ENCODE measurements at regions not wholly inside any gene's neighbourhood (a gene's known extent, or its start where the extent isn't known, plus 50 kb on each side); places are given as distances from the start of the nearest gene placed in this dataset.

GRCh38 chr9:84413301-84413700 lies 72.7 kb upstream of the SLC28A3 start:
- Histone ChIP-seq H3K27me3 (ENCODE audit: insufficient read depth, low read length) (no peaks in the 10 kb centered on the region), H3K27ac (ENCODE audit: low read length) (no peak overlapping the region), H3K4me1 (ENCODE audit: insufficient read depth, low read length) (no peaks in the 10 kb centered on the region), H3K36me3 (ENCODE audit: insufficient read depth, low read depth, low read length) (no peaks in the 10 kb centered on the region), H3K9me3 (ENCODE audit: insufficient read depth, low read depth, low read length) (no peaks in the 10 kb centered on the region; the same call in 1 of the 2 replicates), H3K9ac (ENCODE audit: low read depth, low read length) (no peak overlapping the region), H3K4me3 (ENCODE audit: low read length) (no peak overlapping the region)

GRCh38 chr9:84419031-84419602 lies 78.6 kb upstream of the SLC28A3 start:
- peaks cover 16% of the 10 kb centered on the region for H3K9me3 ChIP-seq (ENCODE audit: insufficient read depth, low read depth, low read length)
- H3K9ac ChIP-seq (ENCODE audit: low read depth, low read length), result no peak overlapping the region
- no peak overlapping the region for H3K4me3 ChIP-seq (ENCODE audit: low read length)
- H3K4me1 ChIP-seq (ENCODE audit: insufficient read depth, low read length), result no peaks in the 10 kb centered on the region
- H3K27me3 ChIP-seq (ENCODE audit: insufficient read depth, low read length), result no peaks in the 10 kb centered on the region
- no peak overlapping the region for H3K27ac ChIP-seq (ENCODE audit: low read length)
- H3K36me3 ChIP-seq (ENCODE audit: insufficient read depth, low read depth, low read length), result no peaks in the 10 kb centered on the region

- no peak overlapping the region for H3K4me3 ChIP-seq (ENCODE audit: low read length)
- H3K36me3 ChIP-seq (ENCODE audit: insufficient read depth, low read depth, low read length), result no peaks in the 10 kb centered on the region
- no peak overlapping the region for H3K9ac ChIP-seq (ENCODE audit: low read depth, low read length)
- peaks cover 22% of the 10 kb centered on the region for H3K9me3 ChIP-seq (ENCODE audit: insufficient read depth, low read depth, low read length)
- no peaks in the 10 kb centered on the region for H3K27me3 ChIP-seq (ENCODE audit: insufficient read depth, low read length)
- H3K27ac ChIP-seq (ENCODE audit: low read length), result no peak overlapping the region
- H3K4me1 ChIP-seq (ENCODE audit: insufficient read depth, low read length), result no peaks in the 10 kb centered on the region
Observed at GRCh38 chr9:84424931-84425330, 84.4 kb upstream of the SLC28A3 start.

GRCh38 chr9:84432746-84433145 lies 92.2 kb upstream of the SLC28A3 start:
- no peaks in the 10 kb centered on the region for H3K36me3 ChIP-seq (ENCODE audit: insufficient read depth, low read depth, low read length)
- H3K9ac ChIP-seq (ENCODE audit: low read depth, low read length), result no peak overlapping the region

GRCh38 chr9:84435902-84436301 lies 95.3 kb upstream of the SLC28A3 start:
- H3K9me3 ChIP-seq (ENCODE audit: insufficient read depth, low read depth, low read length), result no peaks in the 10 kb centered on the region
- H3K4me3 ChIP-seq (ENCODE audit: low read length), result no peak overlapping the region
- no peak overlapping the region for H3K27ac ChIP-seq (ENCODE audit: low read length)
- no peaks in the 10 kb centered on the region for H3K36me3 ChIP-seq (ENCODE audit: insufficient read depth, low read depth, low read length)
- no peaks in the 10 kb centered on the region for H3K27me3 ChIP-seq (ENCODE audit: insufficient read depth, low read length)
- H3K9ac ChIP-seq (ENCODE audit: low read depth, low read length), result no peak overlapping the region
- no peaks in the 10 kb centered on the region for H3K4me1 ChIP-seq (ENCODE audit: insufficient read depth, low read length)

More at GRCh38 chr9:84432746-84433145, 92.2 kb upstream of the SLC28A3 start:
- Histone ChIP-seq H3K9me3 (ENCODE audit: insufficient read depth, low read depth, low read length) (no peaks in the 10 kb centered on the region), H3K27ac (ENCODE audit: low read length) (no peak overlapping the region), H3K27me3 (ENCODE audit: insufficient read depth, low read length) (no peaks in the 10 kb centered on the region), H3K4me1 (ENCODE audit: insufficient read depth, low read length) (no peaks in the 10 kb centered on the region), H3K4me3 (ENCODE audit: low read length) (no peak overlapping the region)

- Histone ChIP-seq H3K4me1 (ENCODE audit: insufficient read depth, low read length) (no peaks in the 10 kb centered on the region), H3K27ac (ENCODE audit: low read length) (no peak overlapping the region), H3K4me3 (ENCODE audit: low read length) (no peak overlapping the region), H3K36me3 (ENCODE audit: insufficient read depth, low read depth, low read length) (no peaks in the 10 kb centered on the region), H3K27me3 (ENCODE audit: insufficient read depth, low read length) (no peaks in the 10 kb centered on the region), H3K9ac (ENCODE audit: low read depth, low read length) (no peak overlapping the region), H3K9me3 (ENCODE audit: insufficient read depth, low read depth, low read length) (no peaks in the 10 kb centered on the region)
Observed at GRCh38 chr9:84436386-84437109, 96.0 kb upstream of the SLC28A3 start.

GRCh38 chr9:84438391-84438790 lies 97.8 kb upstream of the SLC28A3 start:
- no peaks in the 10 kb centered on the region for H3K27me3 ChIP-seq (ENCODE audit: insufficient read depth, low read length)
- no peaks in the 10 kb centered on the region for H3K9me3 ChIP-seq (ENCODE audit: insufficient read depth, low read depth, low read length)
- H3K4me1 ChIP-seq (ENCODE audit: insufficient read depth, low read length), result no peaks in the 10 kb centered on the region
- no peak overlapping the region for H3K27ac ChIP-seq (ENCODE audit: low read length)
- H3K4me3 ChIP-seq (ENCODE audit: low read length), result no peak overlapping the region
- no peak overlapping the region for H3K9ac ChIP-seq (ENCODE audit: low read depth, low read length)
- H3K36me3 ChIP-seq (ENCODE audit: insufficient read depth, low read depth, low read length), result no peaks in the 10 kb centered on the region

- Histone ChIP-seq H3K9me3 (ENCODE audit: insufficient read depth, low read depth, low read length) (no peaks in the 10 kb centered on the region), H3K4me3 (ENCODE audit: low read length) (no peak overlapping the region), H3K9ac (ENCODE audit: low read depth, low read length) (no peak overlapping the region), H3K36me3 (ENCODE audit: insufficient read depth, low read depth, low read length) (no peaks in the 10 kb centered on the region), H3K4me1 (ENCODE audit: insufficient read depth, low read length) (no peaks in the 10 kb centered on the region), H3K27ac (ENCODE audit: low read length) (no peak overlapping the region), H3K27me3 (ENCODE audit: insufficient read depth, low read length) (no peaks in the 10 kb centered on the region)
Observed at GRCh38 chr9:84439250-84439649, 98.7 kb upstream of the SLC28A3 start.

- Histone ChIP-seq H3K27ac (ENCODE audit: low read length) (no peak overlapping the region), H3K27me3 (ENCODE audit: insufficient read depth, low read length) (no peaks in the 10 kb centered on the region), H3K36me3 (ENCODE audit: insufficient read depth, low read depth, low read length) (no peaks in the 10 kb centered on the region), H3K4me1 (ENCODE audit: insufficient read depth, low read length) (no peaks in the 10 kb centered on the region), H3K4me3 (ENCODE audit: low read length) (no peak overlapping the region), H3K9ac (ENCODE audit: low read depth, low read length) (no peak overlapping the region), H3K9me3 (ENCODE audit: insufficient read depth, low read depth, low read length) (no peaks in the 10 kb centered on the region)
Observed at GRCh38 chr9:84442712-84443111, 102.2 kb upstream of the SLC28A3 start.

- Histone ChIP-seq H3K27me3 (ENCODE audit: insufficient read depth, low read length) (no peaks in the 10 kb centered on the region), H3K4me3 (ENCODE audit: low read length) (no peak overlapping the region), H3K4me1 (ENCODE audit: insufficient read depth, low read length) (no peaks in the 10 kb centered on the region), H3K36me3 (ENCODE audit: insufficient read depth, low read depth, low read length) (no peaks in the 10 kb centered on the region), H3K27ac (ENCODE audit: low read length) (no peak overlapping the region), H3K9ac (ENCODE audit: low read depth, low read length) (no peak overlapping the region), H3K9me3 (ENCODE audit: insufficient read depth, low read depth, low read length) (no peaks in the 10 kb centered on the region)
Observed at GRCh38 chr9:84445737-84446136, 105.2 kb upstream of the SLC28A3 start.

GRCh38 chr9:84447305-84447704 lies 106.7 kb upstream of the SLC28A3 start:
- no peaks in the 10 kb centered on the region for H3K36me3 ChIP-seq (ENCODE audit: insufficient read depth, low read depth, low read length)
- H3K9ac ChIP-seq (ENCODE audit: low read depth, low read length), result no peak overlapping the region
- no peak overlapping the region for H3K4me3 ChIP-seq (ENCODE audit: low read length)
- no peaks in the 10 kb centered on the region; the same call in 1 of the 2 replicates for H3K4me1 ChIP-seq (ENCODE audit: insufficient read depth, low read length)
- no peaks in the 10 kb centered on the region for H3K27me3 ChIP-seq (ENCODE audit: insufficient read depth, low read length)
- no peaks in the 10 kb centered on the region for H3K9me3 ChIP-seq (ENCODE audit: insufficient read depth, low read depth, low read length)
- no peak overlapping the region for H3K27ac ChIP-seq (ENCODE audit: low read length)

GRCh38 chr9:84450029-84450428 lies 109.5 kb upstream of the SLC28A3 start:
- H3K9me3 ChIP-seq (ENCODE audit: insufficient read depth, low read depth, low read length), result no peaks in the 10 kb centered on the region
- no peak overlapping the region for H3K27ac ChIP-seq (ENCODE audit: low read length)
- no peaks in the 10 kb centered on the region for H3K36me3 ChIP-seq (ENCODE audit: insufficient read depth, low read depth, low read length)
- H3K4me1 ChIP-seq (ENCODE audit: insufficient read depth, low read length), result no peaks in the 10 kb centered on the region; the same call in 1 of the 2 replicates
- no peaks in the 10 kb centered on the region for H3K27me3 ChIP-seq (ENCODE audit: insufficient read depth, low read length)
- H3K4me3 ChIP-seq (ENCODE audit: low read length), result no peak overlapping the region
- no peak overlapping the region for H3K9ac ChIP-seq (ENCODE audit: low read depth, low read length)

All from iPS-20b (cell line).